ENCODE measurements at regions not wholly inside any gene's neighbourhood (a gene's known extent, or its start where the extent isn't known, plus 50 kb on each side); places are given as distances from the start of the nearest gene placed in this dataset.

- in situ Hi-C loops (cut with MboI; ENCODE audit: low sequenced_read_pairs in 4 of 4) (no loop called here), intact Hi-C loops (cut with DNase I; ENCODE audit: low total_unique reads) (no loop called here)
Observed at GRCh38 chr9:2934883-2935282, 91.0 kb upstream of the PUM3 start.

GRCh38 chr9:2934241-2934650, 90.4 kb upstream of the PUM3 start:
- Histone ChIP-seq H3K9me3 (no peaks in the 10 kb centered on the region), H3K27ac (no peak overlapping the region), H3K4me3 (no peak overlapping the region), H3K4me1 (no peaks in the 10 kb centered on the region), H3K27me3 (no peaks in the 10 kb centered on the region), H3K36me3 (no peaks in the 10 kb centered on the region)
- ATAC-seq (no peak), DNase-seq (no peak)
- in situ Hi-C loops (cut with MboI; ENCODE audit: low sequenced_read_pairs in 4 of 4), result no loop called here
- intact Hi-C loops (cut with DNase I; ENCODE audit: low total_unique reads), result no loop called here
- no peak for TF ChIP-seq POLR2A (IDR thresholded peaks at IDR 0.05)
- TF ChIP-seq CTCF (IDR thresholded peaks at IDR 0.05 in 4 of 5, conservative IDR thresholded peaks at IDR 0.05 in 1 of 5), result no peak

More at GRCh38 chr9:2934883-2935282, 91.0 kb upstream of the PUM3 start:
- ATAC-seq, result no peak
- TF ChIP-seq CTCF (IDR thresholded peaks at IDR 0.05 in 4 of 5, conservative IDR thresholded peaks at IDR 0.05 in 1 of 5) (no peak), POLR2A (IDR thresholded peaks at IDR 0.05) (no peak)
- no peak overlapping the region for H3K4me3 ChIP-seq
- H3K27ac ChIP-seq, result no peak overlapping the region
- no peak for DNase-seq
- no peaks in the 10 kb centered on the region for H3K4me1 ChIP-seq
- H3K36me3 ChIP-seq, result no peaks in the 10 kb centered on the region
- H3K27me3 ChIP-seq, result no peaks in the 10 kb centered on the region
- no peaks in the 10 kb centered on the region for H3K9me3 ChIP-seq

- Histone ChIP-seq H3K27me3 (no peaks in the 10 kb centered on the region), H3K4me3 (no peak overlapping the region), H3K27ac (no peak overlapping the region), H3K36me3 (no peaks in the 10 kb centered on the region), H3K4me1 (no peaks in the 10 kb centered on the region), H3K9me3 (no peaks in the 10 kb centered on the region)
- DNase-seq (no peak), ATAC-seq (no peak)
- intact Hi-C loops (cut with DNase I; ENCODE audit: low total_unique reads) (no loop called here), in situ Hi-C loops (cut with MboI; ENCODE audit: low sequenced_read_pairs in 4 of 4) (no loop called here)
- TF ChIP-seq POLR2A (IDR thresholded peaks at IDR 0.05) (no peak), CTCF (IDR thresholded peaks at IDR 0.05 in 4 of 5, conservative IDR thresholded peaks at IDR 0.05 in 1 of 5) (no peak)
Observed at GRCh38 chr9:2933165-2934095, 89.5 kb upstream of the PUM3 start.

GRCh38 chr9:2928411-2928810, 84.5 kb upstream of the PUM3 start:
- no peak for ATAC-seq
- Histone ChIP-seq H3K27me3 (no peaks in the 10 kb centered on the region), H3K27ac (no peak overlapping the region), H3K9me3 (no peaks in the 10 kb centered on the region), H3K4me1 (no peaks in the 10 kb centered on the region), H3K4me3 (no peak overlapping the region), H3K36me3 (no peaks in the 10 kb centered on the region)
- in situ Hi-C loops (cut with MboI; ENCODE audit: low sequenced_read_pairs in 4 of 4), result no loop called here
- no peak for DNase-seq
- TF ChIP-seq POLR2A (IDR thresholded peaks at IDR 0.05), result no peak
- TF ChIP-seq CTCF (IDR thresholded peaks at IDR 0.05 in 4 of 5, conservative IDR thresholded peaks at IDR 0.05 in 1 of 5), result no peak
- intact Hi-C loops (cut with DNase I; ENCODE audit: low total_unique reads), result no loop called here

Data from gastrocnemius medialis (tissue), 4 donors.